CD14-positive monocyte (primary cell): ENCODE measurements at regions not wholly inside any gene's neighbourhood (a gene's known extent, or its start where the extent isn't known, plus 50 kb on each side); places are given as distances from the start of the nearest gene placed in this dataset.

Source experiments
- DNase-seq, 3 donors: peaks; one replicate each; pipeline ENCODE4 v3.0.0-alpha.2; 2011 to 2022
- H2AFZ ChIP-seq: 2 replicates; pipeline ENCODE4 v1.6.0; 2012; ENCODE audit warnings: mild to moderate bottlenecking, low read depth, low read length, inconsistent platforms; ENCODE audit not compliant: insufficient read depth, poor library complexity, severe bottlenecking
- H3K27ac ChIP-seq, 2 donors: 1 replicate in 1 of 2; 2 replicates in 1 of 2; pipeline ENCODE4 v1.5.1; 2012 to 2013; ENCODE audit warnings: low read length in 2 of 2, control low read depth in 1 of 2, inconsistent platforms in 1 of 2, low read depth in 1 of 2, mild to moderate bottlenecking in 1 of 2
- H3K27me3 ChIP-seq, 2 donors: one replicate each; pipeline versions ENCODE4 v1.6.0 to v1.6.1; 2011 to 2013; ENCODE audit warnings: low read length in 2 of 2; ENCODE audit not compliant: control insufficient read depth in 2 of 2, insufficient read depth in 2 of 2
- H3K36me3 ChIP-seq, 2 donors: replicated peaks in 1 of 2; 1 replicate in 1 of 2; 2 replicates in 1 of 2; pipeline versions ENCODE4 v1.5.1 to v1.6.1; 2012 to 2013; ENCODE audit warnings: low read length in 2 of 2, control low read depth in 1 of 2, inconsistent platforms in 1 of 2, mild to moderate bottlenecking in 1 of 2; ENCODE audit not compliant: insufficient read depth in 2 of 2, control insufficient read depth in 1 of 2
- H3K4me1 ChIP-seq, 2 donors: 1 replicate in 1 of 2; 2 replicates in 1 of 2; pipeline versions ENCODE4 v1.5.1 to v1.6.1; 2012 to 2013; ENCODE audit warnings: low read length in 2 of 2, control low read depth in 1 of 2, inconsistent platforms in 1 of 2, mild to moderate bottlenecking in 1 of 2, moderate library complexity in 1 of 2; ENCODE audit not compliant: insufficient read depth in 2 of 2, control insufficient read depth in 1 of 2
- H3K4me2 ChIP-seq: replicated peaks from 2 replicates; pipeline ENCODE3; 2012; ENCODE audit warnings: low read length, moderate library complexity, mild to moderate bottlenecking; ENCODE audit not compliant: poor library complexity, severe bottlenecking; ENCODE audit errors: extremely low read depth
- H3K4me3 ChIP-seq, 3 experiments: fragments of 200-600 bp in 1 of 3; sonication (generic) in 1 of 3; replicated peaks in 1 of 3; 1 replicate in 2 of 3; 2 replicates in 1 of 3; pipeline ENCODE4 v1.5.1; 2011 to 2013; ENCODE audit warnings: low read length in 3 of 3, mild to moderate bottlenecking in 3 of 3, control low read depth in 2 of 3, low read depth in 2 of 3, inconsistent platforms in 1 of 3, moderate library complexity in 1 of 3
- H3K79me2 ChIP-seq: 2 replicates; pipeline ENCODE4 v1.6.0; 2012; ENCODE audit warnings: mild to moderate bottlenecking, control low read depth, inconsistent platforms, low read length, moderate library complexity; ENCODE audit not compliant: insufficient read depth
- H3K9ac ChIP-seq: 2 replicates; pipeline ENCODE4 v1.6.0; 2017; ENCODE audit warnings: low read length, mild to moderate bottlenecking; ENCODE audit not compliant: insufficient read depth, poor library complexity, severe bottlenecking
- H3K9me3 ChIP-seq, 2 donors: replicated peaks in 1 of 2; 1 replicate in 1 of 2; 2 replicates in 1 of 2; pipeline versions ENCODE4 v1.5.1 to v1.6.1; 2012 to 2013; ENCODE audit warnings: low read length in 2 of 2, control low read depth in 1 of 2; ENCODE audit not compliant: control insufficient read depth in 1 of 2, insufficient read depth in 1 of 2
- H4K20me1 ChIP-seq: 2 replicates; pipeline ENCODE4 v1.6.0; 2012; ENCODE audit warnings: mild to moderate bottlenecking, low read length, control low read depth, moderate library complexity; ENCODE audit not compliant: insufficient read depth
- H3K27ac Mint-ChIP-seq, 7 donors: one replicate each; pipeline ENCODE4 v1.8.0; 2020; ENCODE audit warnings: mild to moderate bottlenecking in 7 of 7, mixed read lengths in 7 of 7, moderate library complexity in 6 of 7, inconsistent platforms in 2 of 7
- H3K27me3 Mint-ChIP-seq, 3 donors: one replicate each; pipeline ENCODE4 v1.8.0; 2021 to 2022; ENCODE audit warnings: low read depth in 3 of 3, mild to moderate bottlenecking in 3 of 3, mixed read lengths in 3 of 3, moderate library complexity in 3 of 3, inconsistent platforms in 1 of 3
- H3K36me3 Mint-ChIP-seq, 2 donors: one replicate each; pipeline ENCODE4 v1.8.0; 2020; ENCODE audit warnings: mixed read lengths in 2 of 2, inconsistent platforms in 1 of 2, mild to moderate bottlenecking in 1 of 2
- H3K4me1 Mint-ChIP-seq: one replicate; pipeline ENCODE4 v1.8.0; 2020; ENCODE audit warnings: mild to moderate bottlenecking, mixed read lengths
- H3K4me3 Mint-ChIP-seq, 2 donors: one replicate each; pipeline ENCODE4 v1.8.0; 2020; ENCODE audit warnings: mild to moderate bottlenecking in 2 of 2, mixed read lengths in 2 of 2, moderate library complexity in 1 of 2
- H3K9me3 Mint-ChIP-seq, 7 donors: one replicate each; pipeline ENCODE4 v1.8.0; 2020 to 2022; ENCODE audit warnings: mixed read lengths in 7 of 7, mild to moderate bottlenecking in 6 of 7, moderate library complexity in 6 of 7, inconsistent platforms in 2 of 7
- CTCF ChIP-seq: fragments of 200-600 bp; IDR thresholded peaks from one replicate; pipeline ENCODE4 v1.8.0; 2022; ENCODE audit warnings: antibody characterized with exemption, mild to moderate bottlenecking
- WGBS: methylation state at CpG from one replicate; pipeline ENCODE4 v1.1.5; 2013; ENCODE audit warnings: missing lambda C conversion rate; ENCODE audit not compliant: insufficient coverage; 5-methylcytosine and 5-hydroxymethylcytosine counted together
- intact Hi-C, 2 donors: fragments of 100-400 bp; cut with micrococcal nuclease; formaldehyde crosslinking; loops; one replicate each; pipeline versions ENCODE4 v1.15.0 to v1.15.1; 2023

- Histone ChIP-seq H3K4me1 (no peaks in the 10 kb centered on the region), H3K36me3 (no peaks in the 10 kb centered on the region), H3K4me2 (no peak overlapping the region), H3K9ac (no peak overlapping the region), H2AFZ (no peak overlapping the region), H4K20me1 (no peaks in the 10 kb centered on the region), H3K4me3 (no peak overlapping the region), H3K9me3 (no peaks in the 10 kb centered on the region), H3K27ac (no peak overlapping the region), H3K79me2 (no peaks in the 10 kb centered on the region), H3K27me3 (no peaks in the 10 kb centered on the region)
- Mint-ChIP-seq H3K4me3 (no peak overlapping the region), H3K4me1 (no peaks in the 10 kb centered on the region), H3K27ac (no peak overlapping the region), H3K36me3 (no peaks in the 10 kb centered on the region), H3K27me3 (no peaks in the 10 kb centered on the region), H3K9me3 (peaks cover 0 to 4% (median 0%) of the 10 kb centered on the region in 7 donors)
- intact Hi-C loops, result no loop called here
- DNase-seq, result no peak
- no peak for TF ChIP-seq CTCF
- WGBS, result 100% methylated on average over 2 of the region's 4 CpGs
These were observed 796.3 kb upstream of the SLC10A2 start for GRCh38 chr13:103862525-103862924.

GRCh38 chr13:103859952-103860351 is 793.7 kb upstream of the SLC10A2 start:
- Mint-ChIP-seq H3K27ac (no peak overlapping the region), H3K36me3 (no peaks in the 10 kb centered on the region), H3K9me3 (peaks cover 0 to 1% (median 0%) of the 10 kb centered on the region in 7 donors), H3K4me3 (no peak overlapping the region), H3K27me3 (no peaks in the 10 kb centered on the region), H3K4me1 (no peaks in the 10 kb centered on the region)
- H3K36me3 ChIP-seq, result no peaks in the 10 kb centered on the region
- WGBS, result no CpG with 5 or more reads among the region's 3 CpGs
- intact Hi-C loops, result no loop called here
- no peaks in the 10 kb centered on the region for H3K4me1 ChIP-seq
- H3K27ac ChIP-seq, result no peak overlapping the region
- H2AFZ ChIP-seq, result no peak overlapping the region
- no peaks in the 10 kb centered on the region for H3K27me3 ChIP-seq
- TF ChIP-seq CTCF, result no peak
- no peaks in the 10 kb centered on the region for H3K79me2 ChIP-seq
- H4K20me1 ChIP-seq, result no peaks in the 10 kb centered on the region
- H3K4me3 ChIP-seq, result no peak overlapping the region
- H3K9ac ChIP-seq, result no peak overlapping the region
- H3K4me2 ChIP-seq, result no peak overlapping the region
- H3K9me3 ChIP-seq, result no peaks in the 10 kb centered on the region
- DNase-seq, result no peak
